HG03039 (cell line): ENCODE measurements at regions not wholly inside any gene's neighbourhood (a gene's known extent, or its start where the extent isn't known, plus 50 kb on each side); places are given as distances from the start of the nearest gene placed in this dataset.

ENCODE experiments used
- ATAC-seq: cut with Tn5 transposase; IDR thresholded peaks from one replicate; pipeline ENCODE4 v1.9.1; 2021; ENCODE audit warnings: mild to moderate bottlenecking, moderate library complexity; ENCODE audit not compliant: unreplicated experiment

- no peak for ATAC-seq
Measured at GRCh38 chr7:130894909-130895750, 161.1 kb upstream of the KLF14 start.

GRCh38 chr7:130896051-130896881 is 162.3 kb upstream of the KLF14 start:
- ATAC-seq: no peak

- no peak for ATAC-seq
Measured at GRCh38 chr7:130896898-130897514, 163.0 kb upstream of the KLF14 start.

- no peak for ATAC-seq
Measured at GRCh38 chr7:130897515-130898419, 163.8 kb upstream of the KLF14 start.

- no peak for ATAC-seq
Measured at GRCh38 chr7:130899071-130899560, 165.1 kb upstream of the KLF14 start.

GRCh38 chr7:130899638-130900401 is 165.8 kb upstream of the KLF14 start:
- no peak for ATAC-seq

GRCh38 chr7:130900471-130901076 is 166.6 kb upstream of the KLF14 start:
- ATAC-seq: no peak

- ATAC-seq: no peak
Measured at GRCh38 chr7:130901209-130901783, 167.3 kb upstream of the KLF14 start.

- no peak for ATAC-seq
Measured at GRCh38 chr7:130902755-130903357, 168.8 kb upstream of the KLF14 start.

GRCh38 chr7:130903358-130903974 is 169.5 kb upstream of the KLF14 start:
- no peak for ATAC-seq

GRCh38 chr7:130904031-130904757 is 170.2 kb upstream of the KLF14 start:
- no peak for ATAC-seq

- ATAC-seq: no peak
Measured at GRCh38 chr7:130904792-130905191, 170.8 kb upstream of the KLF14 start.

GRCh38 chr7:130906575-130906974 is 172.6 kb upstream of the KLF14 start:
- ATAC-seq: no peak

- no peak for ATAC-seq
Measured at GRCh38 chr7:130907439-130907838, 173.4 kb upstream of the KLF14 start.

GRCh38 chr7:130908345-130909160 is 174.5 kb upstream of the KLF14 start:
- no peak for ATAC-seq

- no peak for ATAC-seq
Measured at GRCh38 chr7:130909161-130909836, 175.3 kb upstream of the KLF14 start.
